ENCODE measurements at regions not wholly inside any gene's neighbourhood (a gene's known extent, or its start where the extent isn't known, plus 50 kb on each side); places are given as distances from the start of the nearest gene placed in this dataset.

DNA sequence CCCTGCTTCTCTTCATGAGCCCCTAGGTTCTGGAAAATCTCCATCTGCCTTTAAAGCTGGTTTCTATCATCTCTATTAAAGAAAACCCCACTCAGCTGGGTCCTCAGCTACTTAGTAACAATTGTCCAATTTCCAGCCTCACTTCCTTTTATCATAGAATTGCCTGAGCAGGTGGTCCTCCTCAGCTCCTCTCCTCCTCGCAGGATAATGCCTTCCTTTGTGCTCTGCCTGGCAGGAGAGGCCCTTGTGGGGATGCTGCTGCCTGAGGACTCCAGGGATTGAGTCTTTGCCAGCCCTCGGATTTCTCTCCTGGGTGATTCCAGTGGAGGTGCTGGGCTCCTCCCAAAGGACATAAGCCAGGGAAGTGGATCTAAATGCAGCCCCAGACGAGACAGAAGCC, 448.3 kb downstream of the INSC start:
- intact Hi-C loops (cut with DNase I) = no loop called here
- no peak for DNase-seq (ENCODE audit: low spot score)

DNA sequence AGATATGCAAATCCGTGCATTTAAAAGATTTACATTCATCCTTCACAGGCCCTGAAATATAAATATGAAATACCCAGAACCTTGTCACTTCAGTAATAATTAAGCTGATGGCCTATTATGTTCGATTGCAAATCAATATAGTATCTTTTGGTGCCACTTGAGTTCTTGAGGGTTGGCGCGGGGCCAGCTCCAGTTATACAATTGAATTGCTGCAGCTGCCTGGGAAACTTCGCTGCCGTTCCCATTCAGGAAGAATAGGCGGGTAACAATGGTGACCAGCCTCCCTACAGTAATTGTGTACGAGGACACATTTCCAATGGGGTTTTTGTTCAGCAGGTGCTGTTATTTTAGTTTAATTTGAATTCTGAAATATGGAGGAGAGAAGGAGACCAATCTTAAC, 451.2 kb downstream of the INSC start:
- DNase-seq (ENCODE audit: low spot score) = no peak
- intact Hi-C loops (cut with DNase I) = no loop called here

DNA sequence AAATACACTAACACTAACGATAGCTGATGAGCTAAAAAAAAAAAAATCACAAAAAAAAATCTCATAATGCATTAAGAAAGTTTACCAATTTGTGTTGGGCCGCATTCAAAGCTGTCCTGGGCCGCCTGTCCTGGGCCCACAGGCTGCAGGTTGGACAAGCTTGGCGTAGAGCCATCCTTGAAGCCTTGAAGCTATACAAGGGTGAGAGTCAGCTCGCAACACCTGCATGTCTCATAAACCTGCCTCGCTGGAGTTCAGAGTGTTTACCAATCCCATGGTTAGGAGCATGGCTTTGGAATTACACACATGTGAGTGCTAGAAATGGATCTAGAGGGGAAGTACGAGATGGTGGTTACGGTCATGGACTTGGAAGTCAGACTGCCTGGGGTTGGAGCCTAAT, 453.7 kb downstream of the INSC start:
- no peak for DNase-seq (ENCODE audit: low spot score)
- intact Hi-C loops (cut with DNase I) = no loop called here

DNA sequence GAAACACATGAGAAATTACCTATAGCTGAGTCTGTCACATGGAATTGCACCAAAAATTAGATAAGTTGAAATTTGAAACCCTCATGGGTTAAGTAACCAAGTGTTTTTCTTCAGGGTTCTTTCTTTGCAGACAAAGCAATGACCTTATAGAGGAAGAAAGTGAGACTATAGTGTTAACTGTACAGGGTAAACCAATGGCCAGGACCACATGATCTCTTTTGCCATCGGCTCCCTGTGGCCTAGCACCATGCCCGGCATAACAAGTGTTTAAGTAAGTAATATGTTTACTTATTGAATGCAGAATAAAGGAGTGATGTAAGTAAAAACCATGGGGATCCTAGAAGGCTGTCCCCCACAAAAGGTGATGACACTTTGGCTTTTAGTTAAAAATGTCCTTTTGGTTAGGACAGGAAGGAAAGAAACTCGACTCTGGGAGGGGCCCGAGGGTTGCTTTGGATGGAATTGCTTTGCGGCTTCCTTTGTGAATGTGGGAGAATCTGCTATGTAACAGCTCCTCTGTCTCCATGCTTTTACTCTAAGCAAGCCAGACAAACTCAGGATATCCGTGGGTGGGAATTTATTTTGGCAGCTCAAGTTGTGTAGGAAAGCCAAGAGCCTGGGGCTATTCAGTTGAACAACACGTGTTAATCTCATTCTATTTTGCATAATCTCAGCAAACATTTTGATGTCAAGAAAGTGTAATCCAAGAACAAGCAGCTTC, 454.7 kb downstream of the INSC start:
- intact Hi-C loops (cut with DNase I) = no loop called here
- no peak for DNase-seq (ENCODE audit: low spot score)

DNA sequence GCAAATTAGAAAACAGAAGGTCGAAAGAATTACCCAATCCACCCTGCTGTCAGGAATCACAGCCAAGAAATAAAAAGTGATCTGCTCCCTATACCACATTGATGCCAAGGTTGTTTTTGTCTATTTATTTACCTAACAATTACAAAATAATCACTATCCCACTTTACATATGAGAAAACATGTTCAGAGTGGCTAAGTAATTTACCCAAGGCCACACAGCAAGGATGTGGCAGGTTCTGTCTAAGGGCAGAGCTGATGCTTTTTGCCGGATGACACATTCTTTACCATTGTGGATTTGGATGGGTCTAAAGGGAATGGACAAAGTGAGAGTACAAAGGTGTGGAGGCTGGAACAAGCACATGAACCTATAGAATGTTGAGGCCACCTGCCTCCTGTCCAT, 460.7 kb downstream of the INSC start:
- DNase-seq (ENCODE audit: low spot score) = no peak
- intact Hi-C loops (cut with DNase I) = no loop called here

DNA sequence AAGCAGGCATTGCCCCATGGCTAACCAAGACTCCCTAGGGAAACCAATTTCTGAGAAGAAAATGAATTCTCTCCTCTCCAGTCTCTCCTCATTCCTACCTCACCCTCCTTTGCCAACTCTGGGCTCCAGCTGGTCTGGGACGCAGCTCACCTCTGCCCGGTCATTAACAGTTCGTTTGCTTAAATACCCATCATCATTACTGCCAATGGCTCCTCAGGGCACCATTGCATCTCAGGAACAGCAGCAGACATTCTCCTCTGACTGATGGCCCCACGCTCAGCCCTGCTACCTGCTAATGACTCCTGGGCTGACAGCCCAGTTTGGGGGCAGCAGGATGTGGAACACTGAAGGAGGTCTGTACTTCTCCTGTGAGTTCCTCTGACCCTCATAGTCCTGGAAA, 462.0 kb downstream of the INSC start:
- no peak for DNase-seq (ENCODE audit: low spot score)
- intact Hi-C loops (cut with DNase I) = no loop called here

DNA sequence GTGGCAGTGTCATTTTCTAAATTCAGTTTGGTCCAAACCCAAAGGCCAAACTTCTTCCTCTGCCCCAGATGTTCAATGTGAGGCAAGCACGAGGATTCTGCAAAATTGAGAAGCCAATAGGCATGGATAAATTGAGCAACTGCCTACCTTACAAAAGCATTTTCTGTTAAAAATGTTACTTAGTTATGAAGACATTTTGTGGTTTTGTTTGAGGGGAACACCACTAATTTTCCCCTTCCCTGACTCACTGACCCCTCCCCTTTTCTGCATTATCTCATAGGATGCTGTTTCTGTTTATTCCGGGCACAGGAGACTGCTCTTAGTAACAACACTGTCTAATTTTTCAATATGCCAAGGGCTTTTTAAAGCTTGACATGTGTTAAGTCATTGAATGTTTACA, 462.8 kb downstream of the INSC start:
- intact Hi-C loops (cut with DNase I) = no loop called here
- no peak for DNase-seq (ENCODE audit: low spot score)

DNA sequence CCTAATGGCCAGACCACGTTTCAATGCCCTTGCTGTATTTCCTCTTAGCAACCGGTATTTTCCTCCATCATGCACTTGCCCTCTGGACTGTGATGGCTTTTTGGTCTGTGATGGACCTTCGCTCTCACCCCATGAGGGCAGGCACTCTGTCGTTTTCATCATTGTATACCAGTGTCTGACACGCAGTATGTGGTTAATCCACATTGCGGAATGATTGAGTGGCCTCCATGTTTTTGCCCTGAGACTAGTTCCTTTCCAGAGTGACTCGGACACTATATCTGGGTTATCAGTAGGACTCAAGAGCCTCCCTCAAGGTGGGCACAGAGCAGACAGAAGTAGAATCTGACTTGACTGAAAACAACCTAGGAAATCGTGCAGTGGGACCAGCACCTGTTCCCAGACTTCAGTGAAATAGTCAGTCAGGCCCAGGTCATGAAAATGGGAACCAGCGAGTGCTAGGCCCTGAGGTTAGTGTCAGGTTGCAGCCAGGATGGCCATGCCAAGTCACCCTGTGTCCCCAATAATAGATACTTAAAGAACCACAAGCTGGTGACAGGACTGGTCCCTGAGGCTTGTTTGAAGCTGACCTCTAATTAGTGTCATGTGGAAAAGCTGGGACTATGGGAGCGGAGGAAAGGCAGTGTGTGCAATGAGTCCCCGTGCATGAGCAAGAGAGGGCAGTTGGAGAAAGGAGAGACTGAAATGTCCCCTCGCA, 464.7 kb downstream of the INSC start:
- intact Hi-C loops (cut with DNase I) = no loop called here
- no peak for DNase-seq (ENCODE audit: low spot score)

DNA sequence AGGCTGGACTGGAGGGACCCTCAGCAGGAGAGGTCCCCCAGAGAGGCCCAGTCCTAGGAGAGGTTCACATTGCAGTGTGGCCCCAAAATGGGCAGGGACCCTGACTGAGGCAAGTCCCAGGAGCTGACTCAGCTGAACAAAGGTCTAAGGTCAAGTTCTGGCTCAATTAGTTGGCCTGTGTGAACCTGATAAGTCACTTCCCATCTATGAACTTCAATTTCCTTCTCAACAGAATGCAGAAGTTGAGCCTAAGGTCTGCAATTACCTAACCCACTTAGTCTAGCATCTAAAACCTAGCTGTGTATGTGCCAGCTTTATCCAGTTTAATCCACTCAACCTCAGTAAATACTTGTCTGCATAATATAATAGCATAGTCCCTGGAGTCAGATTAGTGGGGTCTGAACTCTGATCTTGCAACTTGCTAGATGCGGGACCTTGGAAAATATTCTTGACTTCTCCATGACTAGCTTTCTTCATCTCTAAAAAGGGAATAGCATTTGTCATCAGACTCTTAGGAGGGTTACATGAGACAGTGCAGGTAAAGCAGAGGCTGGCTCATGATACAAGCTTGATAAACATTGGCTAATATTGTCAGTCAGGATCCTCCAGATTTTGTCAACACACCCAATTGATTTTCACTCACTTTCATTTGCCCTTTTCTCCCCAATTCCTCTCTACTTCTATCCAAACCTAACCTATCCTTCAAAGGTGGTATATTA, 465.5 kb downstream of the INSC start:
- intact Hi-C loops (cut with DNase I) = no loop called here
- DNase-seq (ENCODE audit: low spot score) = no peak

DNA sequence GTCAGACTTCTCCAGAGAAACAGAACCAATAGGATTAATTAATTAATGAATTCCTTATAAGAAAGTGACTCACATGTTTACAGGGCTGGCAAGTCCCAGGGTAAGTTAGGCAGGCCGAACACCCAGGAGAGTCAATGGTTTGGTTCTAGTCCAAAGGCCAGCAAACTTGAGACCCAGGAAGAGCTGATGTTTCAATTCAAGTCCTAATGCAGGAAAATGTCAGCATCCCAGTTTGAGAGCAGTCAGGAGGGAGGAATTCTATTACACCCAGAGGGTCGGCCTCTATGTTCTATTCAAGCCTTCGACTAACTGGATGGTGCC, 466.0 kb downstream of the INSC start:
- DNase-seq (ENCODE audit: low spot score) = no peak
- intact Hi-C loops (cut with DNase I) = no loop called here

DNA sequence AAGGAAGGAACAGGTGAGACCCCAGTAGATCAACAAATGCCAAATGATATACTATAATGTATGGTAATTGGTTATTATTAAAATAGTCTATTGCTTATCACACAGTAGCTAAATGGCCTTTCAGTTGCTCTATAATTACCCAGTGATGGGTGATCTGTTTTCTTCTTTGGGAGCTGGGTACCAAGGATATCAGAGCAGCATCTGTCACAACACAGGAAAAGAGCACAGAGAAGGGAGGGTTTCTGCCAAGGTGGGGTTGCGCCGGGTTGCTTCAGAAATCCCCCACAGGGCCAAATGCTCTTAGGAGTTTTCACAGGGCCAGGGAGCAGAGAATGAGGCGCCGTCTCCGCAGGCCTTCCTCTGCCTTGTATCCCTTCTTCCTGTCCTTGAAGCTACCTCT, 469.4 kb downstream of the INSC start:
- intact Hi-C loops (cut with DNase I) = no loop called here
- DNase-seq (ENCODE audit: low spot score) = no peak

DNA sequence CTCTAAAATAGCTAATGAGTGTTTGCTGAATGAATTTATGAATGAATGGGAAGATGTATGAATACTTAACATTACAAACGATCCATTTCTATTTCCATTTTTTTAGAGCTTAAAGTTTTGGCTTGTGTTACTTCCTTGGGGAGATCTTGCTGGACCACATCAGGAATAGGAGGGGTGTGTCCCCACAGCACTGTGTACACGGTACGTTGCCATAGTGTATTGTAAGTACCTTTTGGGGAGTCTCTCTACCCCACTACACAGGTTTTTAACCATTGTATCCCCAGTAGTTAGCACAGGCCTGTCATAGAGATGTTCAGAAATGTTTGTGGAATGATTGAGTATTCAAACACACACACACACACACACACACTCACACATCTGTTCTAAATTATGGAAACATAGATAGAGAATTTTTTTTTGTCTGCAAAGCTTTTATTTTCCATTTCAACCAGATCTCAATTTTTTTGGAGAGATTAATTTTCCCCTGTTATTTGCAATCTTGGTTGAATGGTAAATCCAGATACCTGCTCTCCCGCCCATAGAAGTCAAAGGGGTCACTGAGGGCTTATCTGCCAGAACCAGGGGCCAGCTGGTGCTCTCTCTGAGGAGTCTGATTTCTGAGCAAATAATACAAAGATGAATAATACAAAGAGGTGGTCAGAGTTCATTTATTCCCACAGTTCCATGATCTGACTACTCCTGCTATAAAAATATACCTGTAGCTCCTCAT, 471.0 kb downstream of the INSC start:
- intact Hi-C loops (cut with DNase I) = no loop called here
- no peak for DNase-seq (ENCODE audit: low spot score)

DNA sequence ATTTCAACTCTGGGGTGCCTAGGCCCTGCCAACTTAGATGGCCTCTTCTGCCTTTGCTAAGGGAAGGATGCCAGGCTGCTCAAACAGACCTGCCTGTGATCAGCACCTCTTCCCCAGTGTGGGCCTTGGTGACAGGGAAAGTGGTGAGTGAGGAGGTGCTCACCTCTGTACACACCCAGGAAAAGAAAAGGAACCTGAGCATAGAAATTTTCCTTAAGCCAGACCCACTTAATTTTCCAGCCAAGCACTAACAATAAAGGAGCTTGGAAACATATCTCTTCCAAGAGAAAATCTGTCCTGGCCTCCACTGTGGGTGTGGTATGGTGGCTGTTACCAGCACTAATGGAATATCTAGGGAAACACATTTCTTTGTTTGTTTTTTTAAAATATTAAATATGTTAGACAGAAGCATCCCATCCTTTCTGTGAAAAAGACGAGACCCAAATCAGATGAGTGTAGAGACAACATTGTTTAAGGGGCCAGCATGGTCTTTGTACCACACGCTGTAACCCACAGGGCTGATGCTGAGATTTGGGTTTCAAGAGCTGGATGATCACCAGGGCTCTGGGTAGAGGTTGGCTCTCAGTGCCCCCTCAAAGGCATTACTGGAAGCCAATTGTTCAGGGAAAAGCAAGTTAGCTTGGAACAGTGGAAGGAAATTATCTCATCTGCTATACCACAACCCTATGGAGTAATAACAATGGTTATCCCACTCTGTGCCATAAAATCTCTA, 472.2 kb downstream of the INSC start:
- intact Hi-C loops (cut with DNase I) = no loop called here
- DNase-seq (ENCODE audit: low spot score) = no peak

DNA sequence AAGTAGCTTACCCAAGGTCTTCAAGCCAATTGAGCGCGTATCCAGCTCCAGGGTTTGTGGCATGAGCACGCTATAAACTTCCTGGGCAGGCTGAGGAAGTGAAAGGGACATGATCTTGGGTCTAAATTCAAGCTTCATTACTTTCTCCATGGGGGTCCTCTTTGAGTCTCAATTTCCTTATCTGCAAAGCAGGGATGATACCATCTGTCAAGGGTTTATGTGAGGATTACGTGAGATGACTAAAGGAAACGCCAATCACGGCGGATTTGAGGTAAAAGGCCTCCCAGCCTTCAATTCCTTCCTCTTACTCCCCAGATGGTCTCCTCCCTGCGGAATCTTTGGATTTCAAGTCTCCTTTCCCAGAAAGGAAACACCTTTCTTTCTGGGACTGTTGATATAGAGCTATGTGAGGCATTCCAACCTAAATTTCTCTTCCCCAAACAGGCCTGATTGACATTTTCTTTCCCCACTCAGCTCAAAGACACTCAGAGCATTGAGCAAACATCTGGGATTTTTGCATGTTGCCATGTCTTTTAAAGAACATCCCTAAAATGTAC, 474.4 kb downstream of the INSC start:
- no peak for DNase-seq (ENCODE audit: low spot score)
- intact Hi-C loops (cut with DNase I) = no loop called here

DNA sequence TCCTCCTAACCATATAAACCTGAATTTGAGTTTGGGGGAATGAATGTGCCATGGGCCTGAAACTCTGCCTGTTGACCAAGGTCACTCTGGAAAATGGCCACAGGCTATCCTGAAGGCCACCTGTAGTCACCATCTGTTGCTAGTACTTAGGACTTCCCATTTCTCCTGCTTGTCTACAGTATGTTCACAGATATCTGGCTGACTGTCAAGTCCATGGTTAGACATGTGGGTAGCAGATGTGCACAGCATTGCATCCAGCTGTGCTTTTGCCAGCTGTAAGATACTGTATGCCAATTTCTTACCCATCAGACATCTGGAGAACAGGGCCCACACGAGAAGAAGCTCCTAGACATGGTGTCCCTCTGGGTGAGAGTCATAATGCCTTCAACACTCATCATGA, 475.4 kb downstream of the INSC start:
- DNase-seq (ENCODE audit: low spot score) = no peak
- intact Hi-C loops (cut with DNase I) = no loop called here

DNA sequence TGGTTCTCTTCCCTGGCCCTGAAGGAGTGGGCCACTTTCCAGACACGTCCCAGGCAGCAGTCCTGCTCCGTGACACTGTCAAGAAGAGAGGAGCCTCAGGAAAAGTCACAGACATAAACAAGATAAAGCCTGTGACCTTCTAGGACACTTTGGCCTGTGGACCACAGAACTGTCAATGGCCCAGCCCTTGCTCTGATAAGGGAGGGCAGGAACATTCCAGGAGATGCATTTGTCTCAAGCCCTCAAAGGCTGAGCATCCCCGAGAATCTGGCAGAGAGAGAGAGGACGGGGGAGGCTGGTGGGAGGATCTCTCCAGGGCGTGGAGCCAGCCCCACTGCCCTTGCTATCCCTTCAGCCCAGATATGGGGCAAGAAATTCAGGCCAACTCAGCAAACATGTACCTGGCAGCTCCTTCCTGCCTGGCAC, 476.4 kb downstream of the INSC start:
- intact Hi-C loops (cut with DNase I) = no loop called here
- no peak for DNase-seq (ENCODE audit: low spot score)

DNA sequence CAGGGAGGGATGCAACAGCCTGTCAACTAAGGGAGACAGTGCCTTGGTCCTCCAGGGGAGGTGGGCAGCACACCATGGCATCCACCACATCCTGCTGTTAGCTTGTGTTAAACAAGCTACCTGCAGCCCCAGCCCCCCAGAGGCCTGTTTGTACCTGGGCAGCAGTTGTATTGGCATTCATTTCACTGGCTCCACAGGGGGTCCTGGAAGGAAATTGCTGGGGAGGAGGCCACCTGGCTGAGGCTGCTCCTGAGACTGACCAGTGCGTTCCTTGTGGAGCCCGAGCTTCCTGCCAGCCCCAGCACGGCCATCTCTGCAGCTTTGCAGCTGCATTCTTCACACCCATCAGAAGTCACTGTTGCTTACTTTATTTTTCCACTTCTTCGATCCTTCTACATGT, 479.9 kb downstream of the INSC start:
- intact Hi-C loops (cut with DNase I) = no loop called here

DNA sequence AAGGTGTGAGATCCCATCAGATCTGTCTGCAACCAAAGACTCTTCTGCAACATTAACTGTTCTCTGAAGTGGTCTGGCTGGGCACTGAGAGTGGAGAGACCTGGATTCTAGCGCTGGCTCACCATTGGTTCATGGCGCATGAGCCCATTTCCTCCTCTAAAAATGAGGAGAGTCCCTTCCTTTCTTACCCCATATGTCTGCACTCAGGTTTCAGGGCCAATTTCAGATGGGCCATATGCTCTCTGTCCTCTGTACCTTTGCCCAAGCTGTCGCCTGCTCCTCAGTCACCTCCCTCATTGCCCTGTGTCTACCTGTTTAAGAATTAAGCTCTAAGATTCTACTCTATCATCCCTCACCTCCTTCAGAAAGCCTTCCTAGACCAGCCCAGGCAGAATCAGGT, 484.7 kb downstream of the INSC start:
- no peak for DNase-seq (ENCODE audit: low spot score)
- intact Hi-C loops (cut with DNase I) = no loop called here

More for the DNA sequence above, 479.9 kb downstream of the INSC start:
- no peak for DNase-seq (ENCODE audit: low spot score)

DNA sequence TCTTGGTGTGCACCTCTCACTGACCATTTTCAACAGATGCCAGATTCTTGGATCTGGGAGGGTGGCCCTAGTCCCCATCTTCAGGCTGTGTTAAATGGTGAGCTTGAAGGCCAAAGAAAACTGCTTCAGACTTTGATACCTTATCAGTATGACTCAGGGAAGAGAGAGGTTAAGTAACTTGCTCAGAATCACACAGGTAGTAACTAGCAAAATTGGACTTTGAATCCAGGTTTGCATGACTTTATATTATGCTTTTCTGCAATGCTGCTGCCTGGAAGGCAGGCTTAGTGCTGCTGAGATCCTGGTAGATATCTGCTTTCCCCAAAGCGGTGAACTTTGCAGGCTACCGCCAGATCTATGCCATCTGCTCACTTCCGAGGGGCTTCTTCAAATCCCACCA, 487.3 kb downstream of the INSC start:
- no peak for DNase-seq (ENCODE audit: low spot score)
- intact Hi-C loops (cut with DNase I) = no loop called here

Measured in cardiac septum (tissue), 1 donor.